HL-60 (cell line): ENCODE measurements at regions not wholly inside any gene's neighbourhood (a gene's known extent, or its start where the extent isn't known, plus 50 kb on each side); places are given as distances from the start of the nearest gene placed in this dataset.

Source experiments
- POLR2AphosphoS5 ChIP-seq: IDR thresholded peaks from 2 replicates; pipeline ENCODE4 v1.6.1; 2012; ENCODE audit warnings: low read depth
- SPI1 ChIP-seq: IDR thresholded peaks from 2 replicates; pipeline ENCODE4 v1.6.1; 2012; ENCODE audit warnings: low read depth, mild to moderate bottlenecking, borderline replicate concordance
- TF ChIP-seq, protein P1 (sequence below): IDR thresholded peaks from one replicate; pipeline ENCODE4 v1.5.1; 2011; ENCODE audit warnings: low read length, control low read depth, inconsistent platforms; ENCODE audit not compliant: insufficient read depth

DNA sequence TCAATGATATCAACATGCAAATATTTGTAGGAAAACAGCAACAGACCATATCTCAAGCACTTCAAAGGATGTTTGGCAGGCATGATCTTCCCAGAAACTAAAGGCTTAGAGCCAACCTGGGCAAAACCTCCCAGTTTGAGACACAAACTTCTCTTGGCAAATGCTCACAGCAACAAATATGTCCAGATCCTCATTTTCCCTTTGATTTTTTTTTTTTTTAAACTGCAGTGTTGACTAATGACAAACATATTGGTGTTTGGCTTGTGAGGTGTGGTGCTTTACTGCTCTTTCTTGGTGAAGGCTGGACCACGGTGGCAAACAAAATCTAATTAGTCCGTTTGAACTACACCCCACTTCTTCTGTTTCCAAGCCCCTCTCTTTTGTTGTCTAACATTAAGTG, 87.2 kb downstream of the EBLN2 start:
- TF ChIP-seq, protein P1, sequence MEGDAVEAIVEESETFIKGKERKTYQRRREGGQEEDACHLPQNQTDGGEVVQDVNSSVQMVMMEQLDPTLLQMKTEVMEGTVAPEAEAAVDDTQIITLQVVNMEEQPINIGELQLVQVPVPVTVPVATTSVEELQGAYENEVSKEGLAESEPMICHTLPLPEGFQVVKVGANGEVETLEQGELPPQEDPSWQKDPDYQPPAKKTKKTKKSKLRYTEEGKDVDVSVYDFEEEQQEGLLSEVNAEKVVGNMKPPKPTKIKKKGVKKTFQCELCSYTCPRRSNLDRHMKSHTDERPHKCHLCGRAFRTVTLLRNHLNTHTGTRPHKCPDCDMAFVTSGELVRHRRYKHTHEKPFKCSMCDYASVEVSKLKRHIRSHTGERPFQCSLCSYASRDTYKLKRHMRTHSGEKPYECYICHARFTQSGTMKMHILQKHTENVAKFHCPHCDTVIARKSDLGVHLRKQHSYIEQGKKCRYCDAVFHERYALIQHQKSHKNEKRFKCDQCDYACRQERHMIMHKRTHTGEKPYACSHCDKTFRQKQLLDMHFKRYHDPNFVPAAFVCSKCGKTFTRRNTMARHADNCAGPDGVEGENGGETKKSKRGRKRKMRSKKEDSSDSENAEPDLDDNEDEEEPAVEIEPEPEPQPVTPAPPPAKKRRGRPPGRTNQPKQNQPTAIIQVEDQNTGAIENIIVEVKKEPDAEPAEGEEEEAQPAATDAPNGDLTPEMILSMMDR: no peak
- TF ChIP-seq POLR2AphosphoS5 (no peak), SPI1 (no peak)
